ENCODE measurements at regions not wholly inside any gene's neighbourhood (a gene's known extent, or its start where the extent isn't known, plus 50 kb on each side); places are given as distances from the start of the nearest gene placed in this dataset.

DNA sequence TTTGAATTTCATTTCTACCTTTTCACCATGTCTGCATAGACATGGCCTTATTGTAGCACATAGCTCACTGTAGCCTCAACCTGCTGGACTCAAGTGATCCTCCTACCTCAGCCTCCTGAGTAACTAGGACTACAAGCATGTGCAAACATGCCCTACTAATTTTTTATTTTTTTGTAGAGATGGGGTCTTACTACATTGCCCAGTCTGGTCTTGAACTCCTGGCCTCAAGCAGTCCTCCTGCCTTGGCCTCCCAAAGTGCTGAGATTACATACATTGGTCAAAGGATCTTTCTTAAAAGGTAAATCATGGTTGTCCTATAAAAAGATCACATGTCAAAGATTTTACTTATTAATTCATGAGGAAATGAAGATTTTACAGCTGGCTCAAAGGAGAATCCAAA, 57.2 kb upstream of the GOLGA8B start:
- no peak for TF ChIP-seq EZH2 (IDR thresholded peaks at IDR 0.05; ENCODE audit: low read length)
- TF ChIP-seq CTCF (optimal IDR thresholded peaks at IDR 0.05 in 1 of 3, IDR thresholded peaks at IDR 0.05 in 1 of 3, conservative IDR thresholded peaks at IDR 0.05 in 1 of 3; ENCODE audit: extremely low read depth in 1 of 3, insufficient read depth in 2 of 3, low read length in 3 of 3), result no peak

All from keratinocyte (primary cell).